HG02840 (cell line): ENCODE measurements at regions not wholly inside any gene's neighbourhood (a gene's known extent, or its start where the extent isn't known, plus 50 kb on each side); places are given as distances from the start of the nearest gene placed in this dataset.

Experiments used
- ATAC-seq: cut with Tn5 transposase; IDR thresholded peaks from one replicate; pipeline ENCODE4 v1.9.1; 2021; ENCODE audit warnings: mild to moderate bottlenecking, moderate library complexity, moderate number of reproducible peaks; ENCODE audit not compliant: unreplicated experiment, low FRiP score

- no peak for ATAC-seq
Observed at GRCh38 chr5:104431002-104431620, 868.5 kb upstream of the NUDT12 start.

GRCh38 chr5:104429911-104430310 is 867.3 kb upstream of the NUDT12 start:
- ATAC-seq: no peak

- ATAC-seq: no peak
Observed at GRCh38 chr5:104421431-104421830, 858.8 kb upstream of the NUDT12 start.

- ATAC-seq: no peak
Observed at GRCh38 chr5:104418056-104418455, 855.5 kb upstream of the NUDT12 start.

- no peak for ATAC-seq
Observed at GRCh38 chr5:104412649-104413240, 850.2 kb upstream of the NUDT12 start.

GRCh38 chr5:104400941-104401340 is 838.4 kb upstream of the NUDT12 start:
- ATAC-seq: no peak

GRCh38 chr5:104385906-104386305 is 823.3 kb upstream of the NUDT12 start:
- ATAC-seq: no peak

GRCh38 chr5:104375345-104375744 is 812.8 kb upstream of the NUDT12 start:
- ATAC-seq: no peak

- ATAC-seq: no peak
Observed at GRCh38 chr5:104372796-104373195, 810.2 kb upstream of the NUDT12 start.

GRCh38 chr5:104372376-104372775 is 809.8 kb upstream of the NUDT12 start:
- no peak for ATAC-seq

GRCh38 chr5:104370523-104370922 is 807.9 kb upstream of the NUDT12 start:
- no peak for ATAC-seq

- ATAC-seq: no peak
Observed at GRCh38 chr5:104367978-104368377, 805.4 kb upstream of the NUDT12 start.

GRCh38 chr5:104363567-104363966 is 801.0 kb upstream of the NUDT12 start:
- no peak for ATAC-seq

GRCh38 chr5:104361932-104362331 is 799.3 kb upstream of the NUDT12 start:
- ATAC-seq: no peak

GRCh38 chr5:104355350-104355749 is 792.8 kb upstream of the NUDT12 start:
- ATAC-seq: no peak

- no peak for ATAC-seq
Observed at GRCh38 chr5:104353371-104353770, 790.8 kb upstream of the NUDT12 start.

GRCh38 chr5:104352954-104353353 is 790.4 kb upstream of the NUDT12 start:
- ATAC-seq: no peak

GRCh38 chr5:104347119-104347708 is 784.6 kb upstream of the NUDT12 start:
- no peak for ATAC-seq

GRCh38 chr5:104345222-104346016 is 782.8 kb upstream of the NUDT12 start:
- ATAC-seq: no peak

GRCh38 chr5:104344809-104345208 is 782.2 kb upstream of the NUDT12 start:
- ATAC-seq: no peak

GRCh38 chr5:104327801-104328200 is 765.2 kb upstream of the NUDT12 start:
- ATAC-seq: no peak
